NCI-H748 (cell line): ENCODE measurements at regions not wholly inside any gene's neighbourhood (a gene's known extent, or its start where the extent isn't known, plus 50 kb on each side); places are given as distances from the start of the nearest gene placed in this dataset.
"Not testable (repeated sequence)": the region's sequence is repeated elsewhere in the genome, so short reads cannot be mapped to it uniquely, and the experiment has no call there.

ENCODE experiments used
- DNase-seq: peaks from one replicate; lab custom pipeline; 2025; ENCODE audit not compliant: unreplicated experiment; lab: John Stamatoyannopoulos, UW

- no peak for DNase-seq
These were observed 220.8 kb downstream of the NMUR2 start for GRCh38 chr5:152184266-152184665.

- DNase-seq = peak; percentile 31
These were observed 223.6 kb downstream of the NMUR2 start for GRCh38 chr5:152181461-152181860.

GRCh38 chr5:152178350-152178699, 226.8 kb downstream of the NMUR2 start:
- DNase-seq = no peak

- no peak for DNase-seq
These were observed 227.3 kb downstream of the NMUR2 start for GRCh38 chr5:152177626-152178349.

- DNase-seq = no peak
These were observed 233.2 kb downstream of the NMUR2 start for GRCh38 chr5:152171888-152172287.

- DNase-seq = peak; percentile 21
These were observed 234.7 kb downstream of the NMUR2 start for GRCh38 chr5:152170350-152170749.

GRCh38 chr5:152164860-152165259, 240.2 kb upstream of the GLRA1 start:
- no peak for DNase-seq

GRCh38 chr5:152159894-152160293, 235.2 kb upstream of the GLRA1 start:
- peak; percentile 53 for DNase-seq

- DNase-seq = not testable (repeated sequence)
These were observed 229.8 kb upstream of the GLRA1 start for GRCh38 chr5:152154452-152154851.

GRCh38 chr5:152151940-152152339, 227.3 kb upstream of the GLRA1 start:
- no peak for DNase-seq

GRCh38 chr5:152151113-152151512, 226.5 kb upstream of the GLRA1 start:
- DNase-seq = no peak

- DNase-seq = no peak
These were observed 222.6 kb upstream of the GLRA1 start for GRCh38 chr5:152147286-152147685.

- DNase-seq = no peak
These were observed 221.9 kb upstream of the GLRA1 start for GRCh38 chr5:152146566-152146965.

GRCh38 chr5:152144556-152144955, 219.9 kb upstream of the GLRA1 start:
- no peak for DNase-seq

- no peak for DNase-seq
These were observed 219.4 kb upstream of the GLRA1 start for GRCh38 chr5:152144030-152144429.

- peak; percentile 71 for DNase-seq
These were observed 218.3 kb upstream of the GLRA1 start for GRCh38 chr5:152142840-152143469.

- DNase-seq = no peak
These were observed 215.7 kb upstream of the GLRA1 start for GRCh38 chr5:152140347-152140746.

- DNase-seq = no peak
These were observed 212.4 kb upstream of the GLRA1 start for GRCh38 chr5:152137063-152137462.

GRCh38 chr5:152136321-152136720, 211.7 kb upstream of the GLRA1 start:
- peak; percentile 13 for DNase-seq

GRCh38 chr5:152135827-152136226, 211.2 kb upstream of the GLRA1 start:
- DNase-seq = no peak

- no peak for DNase-seq
These were observed 201.1 kb upstream of the GLRA1 start for GRCh38 chr5:152125661-152126205.

GRCh38 chr5:152124409-152125041, 199.9 kb upstream of the GLRA1 start:
- DNase-seq = no peak
